Kidney capillary endothelial cell (primary cell): ENCODE measurements at regions not wholly inside any gene's neighbourhood (a gene's known extent, or its start where the extent isn't known, plus 50 kb on each side); places are given as distances from the start of the nearest gene placed in this dataset.
A peak's percentile ranks its signal among the peaks of the same experiment; 100 is the strongest.
"Not testable (repeated sequence)": the region's sequence is repeated elsewhere in the genome, so short reads cannot be mapped to it uniquely, and the experiment has no call there.

Experiments used
- DNase-seq: peaks from one replicate; pipeline ENCODE4 v3.0.0-alpha.2; 2018; ENCODE audit warnings: low spot score

DNA sequence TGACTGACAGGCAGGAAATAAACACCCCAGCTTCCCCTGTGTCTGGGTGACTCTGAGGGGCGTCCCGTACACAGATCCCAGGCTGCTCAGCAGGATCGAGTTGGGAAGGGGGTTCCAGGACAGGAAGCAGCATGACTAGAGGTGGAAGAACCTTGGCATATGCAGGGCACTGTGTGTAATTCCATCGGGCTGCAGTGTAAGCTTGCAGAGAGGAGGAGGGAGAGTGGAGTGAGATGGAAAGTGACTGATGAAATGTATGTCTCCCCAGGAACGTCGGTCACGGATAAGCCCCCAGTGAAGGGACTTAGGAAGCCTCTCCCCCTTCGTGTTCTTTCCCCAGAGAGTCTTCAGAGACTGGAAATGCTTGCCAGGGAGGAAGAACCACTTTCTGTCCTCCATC, 198.4 kb upstream of the SULF2 start:
- not testable (repeated sequence) for DNase-seq

DNA sequence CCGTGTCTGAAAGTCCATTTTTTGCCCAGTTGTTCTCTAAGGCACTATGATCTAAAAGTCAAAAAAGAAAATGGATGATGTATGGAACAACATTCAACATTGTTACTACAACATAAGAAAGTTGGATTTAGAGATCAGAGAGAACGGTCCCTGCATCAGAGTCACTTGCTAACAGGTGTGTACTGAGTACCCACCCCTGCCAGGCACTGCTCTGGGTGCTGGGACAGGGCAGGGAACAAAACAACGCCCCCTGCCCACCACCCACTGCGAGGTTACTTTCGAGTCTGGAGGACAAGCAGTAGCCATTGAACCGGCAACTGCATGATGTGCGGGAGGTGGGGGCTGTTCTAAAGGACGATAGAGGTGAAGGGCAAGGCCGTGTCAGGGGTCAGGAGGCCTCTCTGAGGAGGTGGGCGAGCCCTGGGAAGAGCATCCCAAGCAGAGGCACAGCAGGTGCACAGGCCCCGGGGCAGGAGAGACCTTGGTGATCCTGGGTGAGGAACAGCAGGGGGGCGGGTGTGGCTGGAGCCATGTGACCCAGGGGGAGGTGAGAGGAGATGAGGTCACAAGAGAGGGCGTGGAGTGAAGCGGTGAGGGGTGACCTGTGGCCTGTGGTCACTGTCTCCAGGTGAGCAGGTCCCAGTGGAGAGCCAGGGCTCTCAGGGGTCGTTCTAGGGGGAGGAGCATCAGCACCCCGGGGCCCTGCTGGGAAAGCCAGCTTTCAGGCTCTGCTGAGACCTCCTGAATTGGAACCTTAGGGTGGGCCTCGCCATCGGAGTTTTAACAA, 197.5 kb upstream of the SULF2 start:
- no peak for DNase-seq

DNA sequence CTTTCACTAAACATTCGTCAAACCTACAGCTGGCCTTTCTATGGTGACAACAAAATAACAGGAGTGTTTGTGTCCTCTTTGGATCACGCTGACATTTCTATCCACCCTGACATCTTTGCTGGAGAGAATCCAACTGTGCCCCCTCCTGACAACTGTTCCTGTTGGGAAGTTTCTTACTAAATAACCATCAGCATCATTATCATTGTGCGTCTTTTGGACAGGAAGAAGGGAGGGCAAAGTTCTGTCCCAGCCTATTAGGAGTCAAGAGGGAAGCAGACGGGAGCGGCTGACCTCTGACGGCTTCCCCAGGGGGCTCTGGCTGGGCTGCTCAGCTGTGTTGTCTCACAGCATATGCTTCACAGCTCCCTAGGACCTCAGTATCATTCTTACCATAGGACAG, 195.9 kb upstream of the SULF2 start:
- DNase-seq = peak; percentile 13

DNA sequence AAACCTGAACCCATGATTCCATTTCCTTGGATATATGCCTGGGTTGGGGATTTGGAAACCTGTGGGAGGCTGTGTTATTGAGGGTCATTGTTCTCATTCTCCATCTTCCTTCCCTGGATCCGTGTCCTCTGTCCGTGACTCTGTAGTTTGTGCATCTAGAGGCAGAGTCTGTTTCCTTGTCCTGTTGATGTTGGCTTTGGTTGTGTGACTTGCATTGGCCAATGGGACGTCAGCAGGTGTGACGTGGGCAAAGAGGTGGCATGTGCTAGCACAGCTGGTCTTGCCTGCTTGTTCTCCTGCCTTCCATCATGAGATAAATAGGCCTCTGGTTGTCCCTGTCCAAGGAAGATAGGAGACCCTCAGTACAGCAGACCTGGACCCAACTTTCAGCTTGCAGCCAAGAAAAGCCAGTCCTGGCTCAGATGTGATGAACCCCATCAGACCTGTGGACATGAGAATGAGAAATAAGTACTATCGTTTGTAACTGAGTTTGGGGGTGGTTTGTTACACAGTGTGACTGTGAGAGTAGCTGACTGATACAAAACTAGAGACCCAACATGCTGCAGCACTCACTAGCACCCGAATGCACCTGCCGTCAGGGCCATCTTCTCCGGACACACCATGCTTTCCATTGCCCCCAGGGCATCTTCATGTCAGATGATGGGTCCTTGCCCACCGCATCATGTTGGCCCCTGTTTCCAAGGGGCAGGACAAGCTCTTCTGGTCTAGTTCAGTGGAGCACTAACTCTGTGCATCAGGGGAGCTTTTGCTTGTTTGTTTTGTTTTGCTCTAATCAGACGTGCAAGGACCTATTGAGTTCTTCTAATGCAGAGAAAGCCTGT, 195.3 kb upstream of the SULF2 start:
- no peak for DNase-seq

DNA sequence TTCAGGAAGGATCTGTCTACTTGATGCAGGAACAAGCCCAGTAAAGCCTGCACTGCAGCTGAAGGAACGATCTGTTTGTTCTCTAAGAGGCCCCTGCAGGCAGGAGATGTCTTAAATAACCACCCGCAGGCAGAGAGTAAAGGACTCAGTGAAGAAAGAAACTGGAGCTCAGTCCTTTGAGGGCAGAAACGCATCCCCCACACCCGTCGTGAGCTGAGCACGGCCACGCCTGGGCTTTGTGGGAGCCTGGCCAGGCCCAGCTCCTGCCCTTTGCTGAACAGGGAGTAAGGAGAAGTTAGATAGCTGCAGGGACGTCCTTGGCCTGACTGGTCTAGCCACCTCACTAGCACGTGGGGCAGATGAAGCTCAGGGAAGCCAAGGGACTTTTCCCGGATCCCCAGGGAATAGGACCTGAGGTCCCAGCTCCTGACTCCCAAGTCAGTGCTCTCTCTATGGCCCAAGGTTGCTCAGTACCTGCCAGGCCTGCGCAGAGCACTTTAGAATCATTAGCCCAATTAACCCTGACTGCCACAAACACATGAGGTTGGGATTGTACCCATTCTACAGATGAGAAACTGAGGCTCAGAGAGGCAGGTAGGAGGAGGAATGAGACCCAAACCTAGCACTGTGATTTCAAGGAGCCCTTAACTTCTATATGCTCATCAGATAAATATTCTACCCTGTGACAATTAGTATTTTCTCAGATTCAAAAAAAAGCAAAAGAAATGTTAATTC, 194.2 kb upstream of the SULF2 start:
- not testable (repeated sequence) for DNase-seq

DNA sequence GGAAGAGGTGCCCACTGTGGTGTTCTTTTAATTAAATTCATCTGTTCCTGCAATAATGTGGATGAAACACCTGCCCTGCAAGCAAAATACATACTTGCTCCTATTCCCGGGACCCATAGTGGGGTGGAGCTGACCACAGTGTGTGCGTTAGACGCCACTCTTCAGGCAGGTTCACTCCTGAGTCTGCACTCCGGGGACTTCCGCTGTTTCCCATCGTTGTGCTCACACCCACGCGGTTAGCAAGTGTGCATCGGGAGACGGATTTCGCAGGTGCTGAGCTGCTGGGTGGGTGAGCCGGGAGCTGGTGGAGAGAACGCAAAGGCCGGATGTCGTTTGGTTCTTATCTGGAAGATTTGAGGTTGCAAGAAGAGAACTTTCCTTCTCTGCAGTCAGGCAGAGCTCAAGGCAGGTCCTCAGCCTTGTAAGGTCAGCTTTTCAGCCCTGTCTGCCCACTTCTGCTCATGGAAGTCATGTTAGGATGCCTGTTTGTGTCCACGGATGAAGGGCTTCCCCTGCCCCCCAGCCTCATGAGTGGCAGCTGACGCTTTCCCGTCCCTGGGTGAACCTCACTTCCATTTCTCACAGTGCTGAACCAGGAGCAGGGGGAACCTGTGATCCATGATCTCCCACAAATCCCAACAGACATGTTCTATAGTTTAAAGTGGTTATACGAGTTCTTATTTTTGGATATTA, 193.3 kb upstream of the SULF2 start:
- DNase-seq = not testable (repeated sequence)

DNA sequence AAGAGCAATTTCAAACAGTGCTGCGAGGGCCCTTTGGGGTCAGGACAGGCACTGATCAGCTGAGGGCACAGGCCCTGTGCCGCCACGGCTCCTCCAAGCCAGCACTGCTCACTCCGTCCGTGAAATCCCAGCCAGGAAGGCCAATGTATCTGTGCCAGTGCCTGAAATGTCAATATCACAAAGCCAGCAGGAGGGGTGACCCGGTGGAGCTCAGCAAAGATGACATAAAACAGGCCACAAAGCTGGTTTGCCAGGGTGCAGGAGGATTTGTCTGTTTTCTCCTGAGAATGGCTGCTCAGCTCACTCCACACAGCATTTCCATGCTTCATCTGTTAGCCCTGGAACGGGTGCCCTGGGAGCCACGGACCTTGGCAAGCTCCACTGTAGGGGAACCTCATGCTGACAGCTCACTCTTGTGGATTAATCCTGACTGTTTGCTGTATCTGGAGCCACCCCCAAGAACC, 192.5 kb upstream of the SULF2 start:
- DNase-seq = not testable (repeated sequence)

DNA sequence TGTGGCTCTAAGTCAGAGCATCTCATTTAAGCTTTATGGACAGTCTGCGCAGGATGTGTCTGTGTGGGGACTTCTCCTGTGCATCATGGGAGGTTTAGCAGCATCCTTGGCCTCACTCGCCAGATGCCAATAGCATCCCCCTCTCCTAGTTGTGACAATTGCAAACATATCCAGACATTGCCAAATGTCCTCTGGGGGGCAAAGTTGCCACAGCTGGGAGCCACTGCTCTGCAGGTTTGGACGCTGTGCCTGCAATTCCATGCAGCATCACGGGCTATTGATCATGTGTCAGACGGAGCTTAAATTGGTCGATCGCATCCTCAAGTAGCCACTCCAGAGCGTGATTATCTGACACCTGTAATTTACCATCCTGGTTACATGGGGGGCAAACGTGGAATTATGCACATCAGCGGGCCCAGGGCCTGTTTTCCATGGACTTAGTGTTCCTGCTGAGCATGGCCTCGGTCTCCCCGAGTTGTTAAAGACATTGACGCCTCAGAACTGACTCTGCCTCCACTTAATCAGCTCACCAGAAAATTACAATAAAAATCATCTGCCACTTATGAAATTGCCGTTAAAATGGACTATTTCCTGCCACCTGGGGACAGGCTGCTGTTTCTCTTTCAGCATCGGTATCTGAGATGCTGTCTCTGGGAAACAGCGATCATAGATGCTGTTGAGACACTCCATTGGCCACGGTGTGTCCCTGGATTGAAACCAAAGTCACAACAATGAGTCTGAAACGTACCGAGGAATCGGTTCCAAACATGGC, 191.9 kb upstream of the SULF2 start:
- not testable (repeated sequence) for DNase-seq

DNA sequence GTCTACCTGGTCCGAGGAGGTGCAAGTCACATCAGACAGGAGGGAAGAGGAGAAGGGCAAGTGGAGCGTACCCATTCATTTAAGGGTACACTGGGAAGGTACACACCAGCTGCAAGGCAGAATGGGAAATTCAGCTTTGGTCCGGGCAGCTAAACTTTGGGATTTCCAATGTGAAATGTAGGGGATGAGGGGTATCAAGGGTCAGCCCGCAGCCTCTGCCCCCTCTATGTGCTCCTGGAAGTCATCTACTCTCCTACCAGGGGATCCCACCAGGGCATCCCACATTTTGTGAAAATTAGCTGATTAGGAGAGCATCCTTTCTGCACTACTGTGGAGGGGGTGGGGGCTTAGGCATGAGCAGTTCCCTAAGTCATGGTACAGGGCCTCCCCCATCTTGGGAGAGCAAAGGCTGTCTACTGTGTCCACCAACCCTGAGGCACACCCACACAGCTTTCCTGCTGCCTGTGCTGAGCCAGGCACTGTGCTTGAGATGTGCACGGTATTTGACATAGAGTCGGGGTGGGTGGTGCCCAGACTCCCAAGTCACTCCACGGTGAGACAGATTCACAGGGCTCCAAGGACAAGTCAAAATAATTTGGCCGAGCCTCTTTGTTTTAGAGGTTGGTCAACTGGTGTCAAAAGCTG, 189.1 kb upstream of the SULF2 start:
- no peak for DNase-seq

DNA sequence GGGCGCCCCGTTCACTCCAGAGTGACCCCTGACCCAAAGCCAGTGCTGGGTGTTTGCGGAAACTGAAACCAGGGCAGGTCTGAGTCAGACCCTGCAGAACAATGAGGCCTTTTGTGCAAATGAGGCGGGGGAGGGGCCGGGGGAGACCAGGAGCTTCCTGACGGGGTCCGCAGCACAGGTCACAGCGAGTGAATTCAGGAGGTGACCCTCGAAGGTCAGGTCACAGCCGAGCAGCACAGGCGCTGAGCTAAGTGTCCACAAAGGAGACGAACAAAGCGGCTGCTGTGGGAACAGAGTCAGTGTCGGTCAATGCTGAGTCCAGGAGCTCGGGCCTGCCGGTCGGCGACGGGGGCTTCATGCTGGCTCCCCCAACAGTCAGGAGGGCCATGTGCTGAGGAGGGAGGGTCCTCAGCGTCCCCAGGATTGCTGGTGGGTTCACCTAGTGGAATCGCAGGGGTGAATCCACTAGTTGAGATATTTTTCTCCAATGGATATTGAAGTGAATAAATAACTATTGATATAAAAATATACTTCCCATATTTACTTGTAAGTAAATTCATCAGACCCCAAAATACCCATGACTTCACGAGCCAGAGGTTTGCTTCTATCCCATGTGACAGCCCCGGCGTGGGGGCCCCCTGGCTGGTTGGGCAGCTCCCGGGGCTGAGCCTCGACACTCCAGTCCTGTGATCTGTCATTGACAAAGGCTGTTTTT, 188.4 kb upstream of the SULF2 start:
- peak; percentile 84 for DNase-seq

DNA sequence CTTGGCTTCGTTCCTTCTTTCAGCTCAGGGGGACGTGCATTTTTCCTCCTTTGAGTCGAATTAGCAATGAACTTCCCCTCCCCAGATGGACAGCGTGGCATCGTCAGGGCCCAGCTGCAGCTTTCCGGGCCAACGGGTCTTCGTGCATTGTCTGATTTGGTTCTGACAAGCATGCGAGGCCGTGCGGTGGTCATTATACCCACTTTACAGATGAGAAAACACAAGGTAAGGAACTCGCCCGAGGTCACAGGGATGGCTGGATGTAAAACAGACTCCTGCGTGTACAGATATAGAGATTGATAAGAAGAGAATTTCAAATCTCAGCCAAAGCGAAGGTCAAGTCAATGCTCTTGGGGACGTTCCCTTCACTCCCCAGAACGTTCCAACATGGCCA, 187.6 kb upstream of the SULF2 start:
- no peak for DNase-seq

DNA sequence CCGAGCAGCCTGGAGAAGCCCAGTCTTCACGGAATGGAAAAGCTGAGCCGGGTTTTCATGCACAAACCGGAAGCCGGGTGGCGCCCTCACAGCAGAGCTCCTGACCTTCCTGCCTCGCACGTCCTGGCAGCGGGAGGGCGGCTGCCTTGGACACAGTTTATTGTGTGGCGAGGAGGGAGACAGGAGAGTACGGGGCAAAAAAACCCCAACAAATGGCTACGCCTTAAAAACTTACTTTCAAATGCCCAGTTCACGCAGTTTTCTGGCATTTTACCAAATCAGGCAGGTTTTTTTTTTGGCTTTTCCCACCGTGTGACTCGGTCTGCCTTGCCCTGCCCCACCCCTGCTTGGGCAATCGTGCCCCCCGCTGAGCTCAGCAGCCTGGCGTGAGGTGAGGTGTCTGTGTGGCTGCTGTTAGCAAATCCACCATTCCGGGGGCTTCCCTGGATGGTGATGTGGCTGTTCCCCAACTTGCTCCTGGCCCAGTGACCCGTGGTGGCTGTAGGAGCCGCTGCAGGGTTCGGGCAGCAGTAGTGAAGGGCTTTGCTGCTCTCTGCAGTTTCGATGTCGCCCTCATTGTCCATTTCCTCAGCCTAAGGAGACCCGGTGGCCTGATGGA, 187.1 kb upstream of the SULF2 start:
- peak; percentile 84 for DNase-seq

DNA sequence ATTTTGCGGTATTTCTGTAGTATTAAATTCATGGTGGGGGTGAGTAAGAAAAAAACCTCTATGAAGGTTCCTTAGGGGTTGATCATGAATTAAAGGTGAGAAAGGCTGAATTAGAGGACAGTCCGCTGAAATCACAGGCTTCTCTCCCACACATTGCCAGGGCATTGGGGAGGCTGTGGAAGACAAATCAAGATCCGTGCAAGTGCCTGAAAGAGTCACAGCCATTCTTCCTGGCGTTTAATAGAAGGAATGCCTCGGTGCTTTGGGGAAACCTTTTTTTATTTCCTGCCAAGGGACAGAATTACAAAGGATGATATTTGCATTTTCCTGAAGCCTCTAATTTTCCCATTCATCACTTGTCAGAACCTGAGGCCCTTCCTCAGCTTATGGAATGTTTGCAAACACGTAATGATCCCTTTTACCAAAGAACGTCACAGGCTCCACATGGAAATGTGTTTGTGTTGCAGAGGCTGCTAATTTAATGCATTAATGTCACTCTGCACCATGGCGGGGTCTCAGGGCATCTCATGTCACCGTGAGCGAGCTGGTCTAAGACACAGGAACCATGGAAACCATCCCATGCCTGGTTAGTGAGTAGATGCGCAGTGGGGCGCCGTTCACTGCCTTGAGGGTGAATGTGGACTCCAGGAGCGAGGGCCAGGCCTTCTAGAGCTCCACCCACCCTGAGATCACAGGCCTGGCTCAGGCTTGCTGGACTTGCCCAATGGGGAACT, 185.9 kb upstream of the SULF2 start:
- no peak for DNase-seq

DNA sequence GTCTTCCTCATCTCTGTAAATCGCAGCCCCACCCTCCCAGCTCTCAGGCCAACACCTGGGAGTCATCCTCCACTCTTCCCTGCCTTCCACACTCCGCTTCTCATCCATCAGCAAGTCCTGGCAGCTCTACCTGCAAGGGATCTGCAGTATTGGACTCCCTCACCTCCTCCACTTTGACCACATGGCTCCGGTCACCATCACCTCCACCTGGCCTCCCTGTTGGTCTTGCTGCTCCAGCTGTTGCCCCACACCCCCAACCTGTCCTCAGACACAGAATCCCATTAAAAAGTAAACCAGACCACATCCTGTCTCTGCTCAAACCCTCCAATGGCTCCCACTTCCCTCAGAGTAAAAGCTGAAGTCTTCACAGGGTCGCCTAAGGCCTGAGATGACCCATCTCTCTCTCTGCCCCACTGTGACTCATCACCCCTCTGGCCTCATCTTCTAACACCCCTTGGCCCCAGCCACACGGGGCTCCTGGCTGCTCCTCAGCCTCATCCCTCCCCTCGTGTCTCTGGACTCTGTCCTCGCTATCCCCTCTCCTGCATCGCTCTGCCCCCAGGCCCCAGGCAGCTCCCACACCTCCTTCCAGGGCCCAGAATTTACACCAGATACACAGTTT, 185.1 kb upstream of the SULF2 start:
- DNase-seq = no peak

DNA sequence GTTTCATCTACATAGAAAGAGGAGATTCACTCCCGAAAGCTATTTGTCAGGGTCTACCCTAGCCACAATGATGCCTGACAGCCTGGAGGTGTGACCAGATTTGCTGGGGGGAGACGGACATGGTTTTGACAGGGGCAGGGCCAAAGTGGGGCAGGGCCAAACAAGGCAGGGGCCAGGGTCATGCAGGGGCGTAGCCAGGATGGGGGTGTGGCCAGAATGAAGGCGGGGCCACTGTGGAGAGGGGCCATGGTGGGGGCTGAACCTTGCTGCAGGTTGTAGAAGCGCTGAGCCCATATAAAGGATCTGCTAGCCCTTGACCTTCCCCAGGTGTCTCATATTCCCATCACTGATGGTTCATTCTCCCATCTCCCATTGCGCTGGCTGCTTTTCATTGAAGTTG, 184.1 kb upstream of the SULF2 start:
- no peak for DNase-seq

DNA sequence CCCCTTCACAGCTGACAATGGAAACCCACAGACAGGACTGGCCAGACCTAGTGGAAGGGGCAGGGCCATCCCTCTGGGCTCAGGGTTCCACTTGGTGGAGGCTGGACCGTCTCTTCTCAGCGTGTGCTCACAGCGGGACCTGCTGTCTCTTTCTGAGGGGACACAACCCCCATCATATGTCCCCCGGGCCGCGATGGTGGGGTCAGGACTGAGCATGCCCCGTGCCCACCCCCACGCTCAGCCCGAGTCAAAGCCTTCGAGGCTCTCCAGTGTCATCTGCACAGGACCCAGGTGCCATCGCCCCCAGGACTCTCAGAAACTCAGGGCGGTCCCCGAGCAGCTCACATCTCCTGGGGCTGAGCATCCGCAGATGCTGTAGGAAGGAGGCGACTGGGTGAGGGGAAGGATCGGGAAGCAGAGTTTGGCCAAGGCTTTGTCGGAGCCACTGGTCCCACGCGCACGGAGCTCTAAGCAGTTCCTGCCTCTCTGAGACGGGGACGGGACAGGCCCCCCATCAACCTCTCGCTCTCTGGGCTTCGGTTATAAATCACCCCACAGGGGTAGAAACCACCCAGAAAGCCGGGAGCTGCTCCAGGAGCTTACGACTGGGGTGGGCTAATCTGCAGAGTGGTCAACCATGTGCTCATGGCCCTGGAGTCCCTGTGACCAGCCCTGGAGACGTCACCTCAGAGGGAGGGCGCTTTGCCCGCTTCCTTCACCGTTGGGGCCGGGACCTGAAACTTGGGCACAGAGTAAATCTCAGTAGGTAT, 183.4 kb upstream of the SULF2 start:
- no peak for DNase-seq

DNA sequence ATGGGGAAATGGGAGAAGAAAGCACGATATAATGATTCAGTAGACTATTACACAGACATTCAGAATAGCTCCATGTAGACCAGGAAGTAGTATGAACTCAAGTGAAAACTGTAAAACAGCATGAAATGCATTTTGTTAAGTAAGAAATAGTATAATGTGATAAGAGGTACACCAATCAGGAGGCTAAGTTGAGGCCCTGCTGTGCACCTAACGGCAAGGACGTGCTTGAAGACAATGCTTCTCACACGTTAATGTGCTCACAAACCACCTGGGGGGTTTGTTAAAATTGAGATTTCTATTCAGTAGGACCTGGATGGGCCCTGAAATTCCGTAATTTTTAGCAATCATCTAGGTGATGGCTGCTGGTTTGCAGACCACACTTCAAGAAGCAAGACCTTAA, 178.9 kb upstream of the SULF2 start:
- DNase-seq = no peak

DNA sequence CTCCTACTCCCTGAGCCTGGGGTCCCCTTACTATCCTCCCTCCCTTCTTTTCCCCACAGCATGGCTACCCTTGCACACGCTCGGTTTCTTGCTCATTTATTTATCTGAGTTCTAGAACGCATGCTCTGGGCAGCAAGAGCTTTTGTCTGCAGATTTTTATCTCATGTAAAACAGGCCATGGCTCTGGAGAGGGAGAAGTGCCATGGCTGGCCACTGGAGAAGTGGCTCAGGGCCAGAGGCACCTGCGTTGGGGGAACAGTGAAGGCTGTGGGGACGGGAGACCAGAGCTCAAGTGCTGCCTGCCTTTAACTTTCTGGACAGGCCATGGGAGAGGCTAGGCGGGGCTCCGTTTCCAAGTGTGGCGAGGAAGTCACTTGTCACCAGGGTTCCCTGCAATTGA, 177.7 kb upstream of the SULF2 start:
- DNase-seq = no peak
